ENCODE measurements at regions not wholly inside any gene's neighbourhood (a gene's known extent, or its start where the extent isn't known, plus 50 kb on each side); places are given as distances from the start of the nearest gene placed in this dataset.

- H3K4me3 ChIP-seq (replicated peaks; ENCODE audit: low read depth, low read length): no peak overlapping the region
- TF ChIP-seq CTCF (IDR thresholded peaks at IDR 0.05; ENCODE audit: low read length, missing control alignments): no peak
- no peak for DNase-seq (ENCODE audit: low read depth)
Measured at GRCh38 chr5:61614606-61615005, 282.5 kb downstream of the ZSWIM6 start.

- no peak overlapping the region for H3K4me3 ChIP-seq (replicated peaks; ENCODE audit: low read depth, low read length)
- no peak for DNase-seq (ENCODE audit: low read depth)
- TF ChIP-seq CTCF (IDR thresholded peaks at IDR 0.05; ENCODE audit: low read length, missing control alignments): no peak
Measured at GRCh38 chr5:61617039-61617438, 285.0 kb downstream of the ZSWIM6 start.

- H3K4me3 ChIP-seq (replicated peaks; ENCODE audit: low read depth, low read length): no peak overlapping the region
- DNase-seq (ENCODE audit: low read depth): no peak
- TF ChIP-seq CTCF (IDR thresholded peaks at IDR 0.05; ENCODE audit: low read length, missing control alignments): peak; percentile 9
Measured at GRCh38 chr5:61617995-61618525, 286.0 kb downstream of the ZSWIM6 start.

GRCh38 chr5:61618577-61618976, 286.5 kb downstream of the ZSWIM6 start:
- no peak overlapping the region for H3K4me3 ChIP-seq (replicated peaks; ENCODE audit: low read depth, low read length)
- DNase-seq (ENCODE audit: low read depth): no peak
- no peak for TF ChIP-seq CTCF (IDR thresholded peaks at IDR 0.05; ENCODE audit: low read length, missing control alignments)

GRCh38 chr5:61619289-61619688, 287.2 kb downstream of the ZSWIM6 start:
- TF ChIP-seq CTCF (IDR thresholded peaks at IDR 0.05; ENCODE audit: low read length, missing control alignments): no peak
- no peak overlapping the region for H3K4me3 ChIP-seq (replicated peaks; ENCODE audit: low read depth, low read length)
- DNase-seq (ENCODE audit: low read depth): no peak

- no peak for DNase-seq (ENCODE audit: low read depth)
- no peak overlapping the region for H3K4me3 ChIP-seq (replicated peaks; ENCODE audit: low read depth, low read length)
- no peak for TF ChIP-seq CTCF (IDR thresholded peaks at IDR 0.05; ENCODE audit: low read length, missing control alignments)
Measured at GRCh38 chr5:61619777-61620518, 287.9 kb downstream of the ZSWIM6 start.

- no peak for DNase-seq (ENCODE audit: low read depth)
- TF ChIP-seq CTCF (IDR thresholded peaks at IDR 0.05; ENCODE audit: low read length, missing control alignments): no peak
- H3K4me3 ChIP-seq (replicated peaks; ENCODE audit: low read depth, low read length): no peak overlapping the region
Measured at GRCh38 chr5:61620699-61621182, 288.7 kb downstream of the ZSWIM6 start.
